ENCODE measurements at regions not wholly inside any gene's neighbourhood (a gene's known extent, or its start where the extent isn't known, plus 50 kb on each side); places are given as distances from the start of the nearest gene placed in this dataset.
"Not testable (repeated sequence)": the region's sequence is repeated elsewhere in the genome, so short reads cannot be mapped to it uniquely, and the experiment has no call there.

GRCh38 chr6:82584856-82585255 is 221.2 kb downstream of the TPBG start:
- no peak for DNase-seq

- DNase-seq: no peak
Measured at GRCh38 chr6:82588020-82588419, 224.4 kb downstream of the TPBG start.

GRCh38 chr6:82588859-82589412 is 225.3 kb downstream of the TPBG start:
- DNase-seq: no peak

GRCh38 chr6:82589509-82590206 is 226.0 kb downstream of the TPBG start:
- no peak for DNase-seq

GRCh38 chr6:82597201-82597600 is 233.6 kb downstream of the TPBG start:
- no peak for DNase-seq

GRCh38 chr6:82602776-82603175 is 239.2 kb downstream of the TPBG start:
- no peak for DNase-seq

- no peak for DNase-seq
Measured at GRCh38 chr6:82603871-82604270, 240.3 kb downstream of the TPBG start.

- no peak for DNase-seq
Measured at GRCh38 chr6:82607998-82608725, 244.5 kb downstream of the TPBG start.

- DNase-seq: no peak
Measured at GRCh38 chr6:82608781-82609180, 245.2 kb downstream of the TPBG start.

GRCh38 chr6:82611751-82612150 is 248.1 kb downstream of the TPBG start:
- DNase-seq: no peak

- DNase-seq: peak; percentile 45
Measured at GRCh38 chr6:82612475-82613039, 248.9 kb downstream of the TPBG start.

GRCh38 chr6:82614518-82614917 is 250.9 kb downstream of the TPBG start:
- DNase-seq: no peak

GRCh38 chr6:82616386-82617028 is 252.9 kb downstream of the TPBG start:
- no peak for DNase-seq

GRCh38 chr6:82617648-82618047 is 254.0 kb downstream of the TPBG start:
- DNase-seq: no peak

- DNase-seq: no peak
Measured at GRCh38 chr6:82619573-82619972, 256.0 kb downstream of the TPBG start.

- no peak for DNase-seq
Measured at GRCh38 chr6:82622461-82622860, 258.8 kb downstream of the TPBG start.

- no peak for DNase-seq
Measured at GRCh38 chr6:82624251-82624650, 260.6 kb downstream of the TPBG start.

GRCh38 chr6:82626946-82627345 is 263.3 kb downstream of the TPBG start:
- not testable (repeated sequence) for DNase-seq

- no peak for DNase-seq
Measured at GRCh38 chr6:82629921-82630320, 266.3 kb downstream of the TPBG start.

- DNase-seq: no peak
Measured at GRCh38 chr6:82641677-82642076, 278.1 kb downstream of the TPBG start.

GRCh38 chr6:82645536-82646230 is 282.1 kb downstream of the TPBG start:
- no peak for DNase-seq

GRCh38 chr6:82646231-82646615 is 282.6 kb downstream of the TPBG start:
- DNase-seq: no peak

- DNase-seq: no peak
Measured at GRCh38 chr6:82651845-82652335, 288.3 kb downstream of the TPBG start.

All from NCI-H524 treated with DMSO at 0.1 percent for 48 hours (cell line).